ENCODE measurements at regions not wholly inside any gene's neighbourhood (a gene's known extent, or its start where the extent isn't known, plus 50 kb on each side); places are given as distances from the start of the nearest gene placed in this dataset.
"Not testable (repeated sequence)": the region's sequence is repeated elsewhere in the genome, so short reads cannot be mapped to it uniquely, and the experiment has no call there.

GRCh38 chr9:81320909-81321482 is 368.4 kb downstream of the TLE1 start:
- DNase-seq, result no peak

GRCh38 chr9:81318571-81318970 is 370.8 kb downstream of the TLE1 start:
- DNase-seq, result no peak

GRCh38 chr9:81317939-81318338 is 371.4 kb downstream of the TLE1 start:
- DNase-seq, result no peak

- no peak for DNase-seq
Observed at GRCh38 chr9:81317223-81317622, 372.1 kb downstream of the TLE1 start.

- DNase-seq, result no peak
Observed at GRCh38 chr9:81314490-81314889, 374.9 kb downstream of the TLE1 start.

GRCh38 chr9:81313877-81314276 is 375.5 kb downstream of the TLE1 start:
- DNase-seq, result no peak

- no peak for DNase-seq
Observed at GRCh38 chr9:81312346-81312745, 377.0 kb downstream of the TLE1 start.

- DNase-seq, result no peak
Observed at GRCh38 chr9:81308404-81308803, 380.9 kb downstream of the TLE1 start.

- DNase-seq, result not testable (repeated sequence)
Observed at GRCh38 chr9:81307791-81308190, 381.6 kb downstream of the TLE1 start.

- no peak for DNase-seq
Observed at GRCh38 chr9:81305561-81306182, 383.7 kb downstream of the TLE1 start.

GRCh38 chr9:81303658-81304057 is 385.7 kb downstream of the TLE1 start:
- no peak for DNase-seq

GRCh38 chr9:81293651-81294050 is 395.7 kb downstream of the TLE1 start:
- DNase-seq, result no peak

GRCh38 chr9:81292056-81292805 is 397.1 kb downstream of the TLE1 start:
- DNase-seq, result no peak

GRCh38 chr9:81289622-81290021 is 399.7 kb downstream of the TLE1 start:
- DNase-seq, result no peak

- DNase-seq, result no peak
Observed at GRCh38 chr9:81268048-81268447, 421.3 kb downstream of the TLE1 start.

GRCh38 chr9:81266674-81267073 is 422.7 kb downstream of the TLE1 start:
- no peak for DNase-seq

- no peak for DNase-seq
Observed at GRCh38 chr9:81266086-81266485, 423.3 kb downstream of the TLE1 start.

- DNase-seq, result no peak
Observed at GRCh38 chr9:81264516-81264915, 424.8 kb downstream of the TLE1 start.

GRCh38 chr9:81259896-81260295 is 429.5 kb downstream of the TLE1 start:
- no peak for DNase-seq

- DNase-seq, result no peak
Observed at GRCh38 chr9:81256368-81256767, 433.0 kb downstream of the TLE1 start.

- no peak for DNase-seq
Observed at GRCh38 chr9:81250606-81251005, 438.7 kb downstream of the TLE1 start.

GRCh38 chr9:81250041-81250440 is 439.3 kb downstream of the TLE1 start:
- no peak for DNase-seq

- no peak for DNase-seq
Observed at GRCh38 chr9:81245254-81245956, 443.9 kb downstream of the TLE1 start.

GRCh38 chr9:81244631-81245030 is 444.7 kb downstream of the TLE1 start:
- no peak for DNase-seq
